ENCODE measurements at regions not wholly inside any gene's neighbourhood (a gene's known extent, or its start where the extent isn't known, plus 50 kb on each side); places are given as distances from the start of the nearest gene placed in this dataset.

- no peak for DNase-seq
Measured at GRCh38 chr2:12217175-12217574, 470.7 kb downstream of the LPIN1 start.

DNA sequence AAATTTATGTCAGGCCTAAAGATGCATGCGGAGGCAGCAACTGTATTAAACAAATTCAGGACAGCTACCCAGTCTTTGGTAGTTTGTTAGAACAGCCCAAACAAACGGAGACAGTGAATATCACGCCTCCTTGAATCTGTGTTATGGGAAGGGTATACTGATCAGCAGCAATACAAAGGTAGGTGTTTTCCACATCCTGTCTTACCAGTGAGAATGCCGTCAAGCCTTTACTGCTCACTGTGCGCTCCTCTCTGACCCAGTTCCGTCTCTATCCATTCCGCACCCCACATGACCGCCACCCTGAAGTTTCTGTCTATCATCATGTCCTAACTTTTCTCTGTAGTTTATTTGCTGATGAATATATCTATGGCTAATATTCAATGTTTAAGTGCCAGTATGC, 473.3 kb downstream of the LPIN1 start:
- no peak for DNase-seq

DNA sequence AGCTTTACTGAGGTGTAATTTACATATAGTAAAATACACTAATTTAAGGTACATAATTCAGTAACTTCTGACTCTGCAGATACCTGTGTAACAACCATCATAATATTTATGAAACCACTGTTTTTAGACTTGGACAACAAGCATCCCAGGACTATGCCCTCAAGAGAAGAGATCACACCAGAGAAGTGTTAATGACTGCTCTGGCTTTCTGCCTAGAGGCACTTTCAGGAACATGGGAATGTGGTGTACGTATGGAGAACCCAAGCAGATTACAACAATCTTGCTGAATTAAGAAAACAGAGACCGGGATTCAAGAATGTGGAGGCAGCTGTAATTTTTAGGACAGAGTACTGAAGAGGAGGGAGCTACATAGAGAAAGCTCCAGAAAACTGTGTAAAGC, 475.2 kb downstream of the LPIN1 start:
- no peak for DNase-seq

DNA sequence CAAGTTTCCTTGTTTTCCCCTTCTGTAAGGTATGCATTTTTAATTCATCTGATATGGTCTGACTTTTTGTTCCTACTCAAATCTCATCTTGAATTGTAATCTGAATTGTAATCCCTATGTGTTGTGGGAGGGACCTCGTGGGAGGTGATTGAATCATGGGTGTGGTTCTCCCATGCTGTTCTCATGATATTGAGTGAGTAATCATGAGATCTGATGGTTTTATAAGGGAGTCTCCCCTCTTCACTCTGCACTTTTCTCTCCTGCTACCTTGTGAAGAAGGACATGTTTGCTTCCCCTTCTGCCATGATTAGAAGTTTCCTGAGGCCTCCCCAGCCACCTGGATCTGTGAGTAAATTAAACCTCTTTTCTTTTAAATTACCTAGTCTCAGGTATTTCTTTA, 476.1 kb downstream of the LPIN1 start:
- no peak for DNase-seq

GRCh38 chr2:12223732-12224131, 477.3 kb downstream of the LPIN1 start:
- no peak for DNase-seq

DNA sequence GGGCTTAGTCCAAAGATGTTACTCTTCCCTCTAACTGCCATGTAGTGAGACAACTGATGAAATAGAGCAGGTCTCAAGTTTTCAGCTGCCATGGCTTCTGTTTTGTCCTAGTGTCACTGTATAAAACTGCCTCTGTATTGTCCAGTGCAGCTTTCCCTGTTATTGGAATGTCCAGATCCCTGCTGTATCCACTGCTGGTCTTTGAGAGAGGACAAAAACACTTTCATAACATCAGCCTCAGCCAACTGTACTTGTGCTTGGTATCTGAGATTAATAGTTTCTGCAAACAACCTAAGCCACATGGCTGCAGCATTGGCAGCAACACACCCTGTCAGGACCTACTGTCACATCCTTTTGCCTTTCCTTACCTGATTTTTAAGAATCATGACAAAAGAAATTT, 480.2 kb downstream of the LPIN1 start:
- DNase-seq: no peak

DNA sequence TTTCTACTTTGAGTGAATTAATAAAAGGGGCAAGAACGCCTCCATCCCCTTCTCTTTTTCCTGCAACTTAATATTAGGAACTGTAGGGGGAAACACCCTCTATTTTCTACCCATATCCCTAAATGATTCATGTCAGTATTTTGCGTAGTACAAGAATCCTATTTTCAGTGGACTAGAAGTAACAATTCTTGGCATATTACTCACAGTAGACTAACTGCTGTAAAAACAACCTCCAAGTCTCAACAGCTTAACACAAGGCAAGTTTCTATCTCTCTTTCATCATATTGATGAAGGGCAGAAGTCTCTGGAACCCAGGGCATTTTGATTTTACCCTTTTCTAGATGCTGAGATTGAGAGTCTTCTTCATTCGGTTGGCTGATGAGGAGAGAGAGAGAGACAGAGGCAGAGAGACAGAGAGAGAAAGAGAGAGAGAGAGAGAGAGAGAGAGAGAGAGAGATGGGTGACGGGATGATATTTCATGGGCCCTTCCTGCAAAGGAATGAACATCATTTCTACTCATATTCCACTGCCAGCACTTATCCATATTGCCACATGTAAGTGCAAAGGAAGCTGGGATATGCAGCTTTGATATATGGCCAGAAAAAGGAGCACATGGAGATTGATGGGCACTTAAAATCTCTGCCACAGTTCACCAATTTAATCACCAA, 481.6 kb downstream of the LPIN1 start:
- no peak for DNase-seq

- DNase-seq: no peak
Measured at GRCh38 chr2:12231288-12231687, 484.9 kb downstream of the LPIN1 start.

GRCh38 chr2:12232876-12233275, 483.9 kb upstream of the TRIB2 start:
- no peak for DNase-seq

DNA sequence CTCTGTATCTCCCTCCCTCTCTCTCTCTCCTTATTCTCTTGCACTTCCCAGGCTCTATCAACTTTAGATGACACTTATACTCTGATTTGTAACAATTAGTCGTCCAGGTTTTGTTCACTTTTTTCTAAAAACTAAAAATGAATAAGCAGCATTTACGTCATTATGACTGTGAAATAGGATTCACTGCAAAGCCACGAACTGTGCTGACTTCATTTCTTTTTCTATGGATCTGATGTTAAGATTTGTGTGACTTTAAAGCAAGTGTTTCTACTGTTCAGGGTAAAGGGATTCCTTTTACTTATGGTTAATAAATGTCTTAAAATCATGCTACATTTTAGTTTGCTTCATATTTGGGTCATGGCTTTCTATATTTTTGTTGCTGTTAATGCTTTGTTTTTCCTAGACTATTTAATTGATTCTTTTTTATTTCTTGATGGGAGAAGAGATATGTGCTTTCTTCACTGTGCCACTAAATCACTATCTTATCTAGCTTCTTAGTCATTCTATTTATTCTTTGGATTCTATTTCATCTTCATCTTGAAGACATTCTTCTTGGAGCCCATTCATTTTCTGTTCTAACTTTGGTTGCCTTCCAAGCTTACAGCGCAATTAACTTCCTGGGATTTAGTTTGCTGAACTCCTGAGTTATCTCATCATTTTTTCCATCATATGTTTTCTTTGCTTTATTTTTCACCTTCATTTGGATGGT, 480.4 kb upstream of the TRIB2 start:
- no peak for DNase-seq

GRCh38 chr2:12240206-12240605, 476.5 kb upstream of the TRIB2 start:
- no peak for DNase-seq

GRCh38 chr2:12243381-12243780, 473.4 kb upstream of the TRIB2 start:
- no peak for DNase-seq

DNA sequence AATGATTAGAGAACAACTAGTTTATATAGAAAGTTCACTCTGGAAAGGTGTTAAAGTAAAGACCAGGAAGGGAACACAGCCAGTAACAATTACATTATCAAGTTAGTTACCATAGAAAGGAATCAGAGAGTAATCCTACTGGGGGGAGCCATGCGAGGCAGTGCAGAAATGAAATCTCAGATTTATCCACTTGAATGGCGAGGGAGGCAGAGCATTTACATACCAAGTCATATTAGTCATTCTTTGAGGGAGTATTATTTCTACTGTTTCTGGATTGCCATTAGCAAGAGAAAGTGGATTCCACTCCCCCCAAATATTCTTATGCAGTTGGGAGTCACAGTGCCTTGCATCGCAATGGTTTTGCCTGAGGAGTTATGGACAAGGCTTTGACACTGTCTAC, 472.7 kb upstream of the TRIB2 start:
- no peak for DNase-seq

DNA sequence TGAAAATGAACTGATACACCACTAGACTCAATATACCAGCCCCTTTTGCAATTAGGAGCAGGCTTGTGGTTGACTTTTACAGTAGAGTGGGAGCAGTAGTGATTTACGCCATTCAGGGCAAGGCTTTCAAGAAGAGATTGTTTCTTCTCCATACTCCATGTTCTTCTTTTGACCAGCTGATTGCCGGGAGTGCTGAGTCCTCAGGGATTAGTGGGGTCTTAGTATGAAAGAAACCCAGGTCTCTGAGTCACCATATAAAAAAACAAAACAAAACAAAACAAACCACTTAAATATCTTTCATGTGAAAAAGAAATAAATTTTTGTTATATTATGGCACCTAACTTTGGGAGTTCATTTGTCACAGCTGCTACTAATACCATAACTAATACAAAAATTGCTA, 465.6 kb upstream of the TRIB2 start:
- DNase-seq: no peak

DNA sequence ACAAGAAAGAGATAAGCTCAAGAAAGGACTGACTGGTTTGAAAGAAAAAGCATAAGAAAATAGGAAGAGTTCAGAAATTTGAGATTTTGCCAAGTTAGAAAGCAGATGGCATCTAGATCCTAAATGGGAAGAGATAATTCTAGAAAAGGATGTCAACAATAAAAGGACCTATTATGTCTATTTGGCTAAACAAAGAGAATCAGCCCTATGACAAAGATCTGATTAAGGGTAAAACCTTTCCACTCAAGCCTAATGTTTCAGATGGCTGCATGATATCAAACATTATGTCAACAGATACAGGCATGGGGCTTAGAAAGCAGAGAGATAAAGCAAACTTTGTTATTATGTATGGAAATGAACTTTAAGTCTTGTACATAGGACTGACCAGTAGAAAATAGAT, 465.0 kb upstream of the TRIB2 start:
- no peak for DNase-seq

DNA sequence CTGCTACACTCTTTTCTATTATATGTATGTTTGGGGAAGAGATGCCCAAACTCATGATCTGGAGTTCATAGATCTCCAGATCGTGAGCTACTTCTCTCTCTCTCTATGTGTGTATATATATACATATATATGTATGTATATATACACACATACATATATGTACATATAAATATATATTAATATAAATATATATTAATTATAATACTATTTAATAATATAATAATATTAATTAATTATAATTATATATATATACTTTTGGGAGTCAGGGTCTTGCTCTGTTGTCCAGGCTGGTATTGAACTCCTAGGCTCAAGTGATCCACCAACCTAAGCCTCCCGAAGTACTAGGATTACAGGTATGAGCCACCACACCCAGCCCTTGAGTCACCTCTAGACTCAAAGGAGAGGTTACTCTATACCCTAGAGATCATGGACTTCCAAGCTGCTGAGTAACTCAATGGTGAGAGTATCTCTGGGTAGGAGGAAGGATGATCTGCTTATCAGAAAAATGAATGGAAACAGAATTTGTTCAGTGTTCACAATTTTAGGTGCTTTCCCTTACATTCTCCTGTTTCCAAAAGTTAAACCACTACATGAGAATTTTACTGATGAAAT, 463.5 kb upstream of the TRIB2 start:
- DNase-seq: no peak

GRCh38 chr2:12254280-12254860, 462.4 kb upstream of the TRIB2 start:
- DNase-seq: no peak

GRCh38 chr2:12256206-12256605, 460.5 kb upstream of the TRIB2 start:
- no peak for DNase-seq

DNA sequence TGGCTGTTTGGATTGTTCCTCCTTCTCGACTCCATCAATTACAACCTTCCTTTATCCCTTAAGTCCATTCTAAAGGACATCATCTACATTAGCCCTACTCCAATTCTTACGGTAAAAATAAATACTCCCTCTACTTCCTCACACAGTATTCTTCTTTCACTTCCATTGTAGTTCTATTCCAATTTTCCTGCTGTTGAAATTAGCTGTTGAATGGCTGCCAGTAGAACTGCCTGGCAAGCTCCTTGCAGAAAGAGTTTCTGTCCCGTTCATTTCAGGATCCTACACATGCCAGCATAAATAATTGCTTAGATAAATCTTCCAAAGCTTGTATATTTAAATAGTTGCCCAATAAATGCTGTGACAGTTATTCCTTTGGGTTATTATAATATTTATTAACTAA, 459.3 kb upstream of the TRIB2 start:
- no peak for DNase-seq

DNA sequence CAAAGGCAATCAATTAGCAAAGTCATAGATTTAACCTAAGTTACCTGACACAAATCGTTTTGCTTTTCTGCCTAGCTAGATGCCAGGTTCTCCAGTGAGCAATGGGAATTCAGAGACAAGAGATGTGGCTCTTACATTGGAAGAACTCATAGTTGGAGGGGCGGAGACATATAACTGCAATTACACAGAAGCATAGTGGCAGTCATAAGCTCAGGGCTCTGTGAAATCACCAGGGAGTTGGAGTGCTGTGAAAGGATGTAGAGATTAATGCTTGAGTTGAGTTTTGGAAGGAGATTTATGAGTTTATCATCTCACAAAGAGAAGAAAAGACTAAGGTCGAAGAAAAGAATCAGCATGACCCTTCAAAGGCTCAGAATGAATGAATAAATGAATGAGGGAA, 457.2 kb upstream of the TRIB2 start:
- no peak for DNase-seq

DNA sequence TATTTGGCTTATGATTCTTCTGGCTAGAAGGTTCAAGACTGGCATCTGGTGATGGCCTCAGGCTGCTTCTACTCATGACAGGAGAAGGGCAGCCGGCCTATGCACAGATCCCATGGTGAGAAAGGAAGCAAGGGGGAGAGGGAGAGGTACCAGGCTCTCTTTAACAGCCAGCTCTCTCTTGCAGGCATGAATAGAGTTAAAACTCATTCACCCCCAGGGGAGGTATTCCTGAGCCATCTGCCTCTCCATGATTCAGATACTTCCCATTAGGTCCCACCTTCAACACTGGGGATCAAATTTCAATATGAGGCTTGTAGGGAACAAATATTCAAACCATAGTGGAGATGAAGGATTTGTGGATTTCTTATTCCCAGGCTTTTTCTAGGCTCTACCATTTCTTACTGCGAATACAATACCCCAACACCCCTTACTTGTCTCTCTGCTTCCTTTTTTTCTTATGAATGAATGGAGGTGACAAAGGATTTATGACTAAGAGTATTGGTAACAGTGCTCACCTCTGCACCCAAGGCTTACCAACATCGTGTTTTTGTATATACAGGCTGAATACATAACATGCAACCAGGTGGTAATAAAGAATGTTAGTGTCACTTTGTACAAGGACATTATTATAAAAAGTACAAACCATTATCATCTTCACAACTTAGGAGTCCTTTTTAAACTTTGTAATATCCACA, 454.6 kb upstream of the TRIB2 start:
- no peak for DNase-seq

GRCh38 chr2:12262681-12263436, 453.9 kb upstream of the TRIB2 start:
- no peak for DNase-seq

GRCh38 chr2:12263730-12264129, 453.0 kb upstream of the TRIB2 start:
- no peak for DNase-seq
